Esophagus squamous epithelium (tissue), 4 donors: ENCODE measurements at regions not wholly inside any gene's neighbourhood (a gene's known extent, or its start where the extent isn't known, plus 50 kb on each side); places are given as distances from the start of the nearest gene placed in this dataset.

ENCODE experiments used
- CTCF ChIP-seq, 6 experiments: fragments of 450-650 bp in 4 of 6; fragments of 200-600 bp in 2 of 6; sonication (generic) in 2 of 6; IDR thresholded peaks; one replicate each; pipeline ENCODE4 v1.5.1; 2016 to 2019; ENCODE audit warnings: antibody characterized with exemption in 6 of 6, mild to moderate bottlenecking in 4 of 6, moderate library complexity in 4 of 6
- POLR2A ChIP-seq, 4 donors: fragments of 450-650 bp; IDR thresholded peaks; one replicate each; pipeline ENCODE4 v1.6.1; 2017; ENCODE audit warnings: antibody characterized with exemption in 4 of 4, mild to moderate bottlenecking in 4 of 4, moderate library complexity in 3 of 4

- no peak for TF ChIP-seq CTCF (IDR thresholded peaks at IDR 0.05)
- no peak for TF ChIP-seq POLR2A (IDR thresholded peaks at IDR 0.05)
Observed at GRCh38 chr18:73147590-73147989, 279.8 kb upstream of the NETO1 start.
